ENCODE measurements at regions not wholly inside any gene's neighbourhood (a gene's known extent, or its start where the extent isn't known, plus 50 kb on each side); places are given as distances from the start of the nearest gene placed in this dataset.
"Not testable (repeated sequence)": the region's sequence is repeated elsewhere in the genome, so short reads cannot be mapped to it uniquely, and the experiment has no call there.

DNA sequence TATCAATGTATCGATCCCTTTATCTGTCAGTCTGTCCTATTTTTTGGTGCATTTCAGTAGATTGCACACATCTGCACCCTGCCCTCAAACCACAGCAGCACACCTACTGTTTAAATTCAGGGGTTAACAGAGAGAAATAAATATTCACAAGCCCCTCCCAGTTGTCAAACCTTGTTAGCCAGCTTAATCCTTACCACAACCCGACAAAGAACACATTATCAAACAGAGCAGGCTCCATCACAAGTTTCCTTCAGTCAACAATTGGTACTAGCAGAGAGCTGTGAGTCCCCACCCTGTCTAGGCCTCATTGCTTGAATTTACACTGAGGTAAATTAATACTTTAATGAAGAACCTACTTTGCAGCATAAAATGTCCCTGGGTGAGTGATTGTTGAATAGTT, 249.8 kb downstream of the FNDC1 start:
- Histone ChIP-seq H3K27ac (no peak overlapping the region), H3K36me3 (no peaks in the 10 kb centered on the region), H3K4me3 (no peak overlapping the region), H3K27me3 (no peaks in the 10 kb centered on the region; the same call in 1 of the 2 replicates), H3K9me3 (replicated peaks) (no peaks in the 10 kb centered on the region; the same call in 1 of the 2 replicates), H3K4me1 (no peaks in the 10 kb centered on the region)
- DNase-seq = no peak

DNA sequence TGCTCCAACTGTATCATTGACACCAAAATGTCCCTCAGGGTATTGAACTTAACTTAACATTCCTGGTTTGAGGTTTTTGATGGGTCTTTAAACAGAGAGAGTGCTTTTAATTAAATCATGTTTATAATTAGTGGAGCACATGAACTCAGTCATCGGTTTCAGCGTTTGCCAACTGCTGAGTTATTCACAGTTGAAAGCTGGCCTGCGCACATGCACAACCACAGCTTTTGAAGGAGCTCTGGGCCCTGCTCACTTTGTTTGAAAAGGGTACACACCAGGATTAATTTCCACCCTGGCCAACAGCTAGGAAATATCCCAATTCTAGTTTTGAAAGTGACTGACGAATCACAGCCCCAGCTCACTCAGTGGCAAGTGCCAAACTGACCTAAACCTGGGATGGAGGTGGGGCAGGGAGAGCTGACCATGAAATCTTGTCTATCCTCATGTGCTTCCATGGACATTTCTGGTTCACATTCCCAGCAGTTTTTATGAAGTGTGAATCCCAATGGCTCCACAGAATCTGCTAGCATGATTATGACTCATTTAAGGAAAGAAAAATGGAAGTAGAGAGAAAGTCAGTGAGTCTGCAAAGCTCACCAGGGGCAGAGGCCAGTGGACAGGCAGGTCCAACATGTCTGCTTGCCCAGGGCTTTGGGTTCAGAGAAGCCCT, 247.8 kb downstream of the FNDC1 start:
- no peak overlapping the region for H3K27ac ChIP-seq
- H3K36me3 ChIP-seq = no peaks in the 10 kb centered on the region
- H3K4me1 ChIP-seq = no peaks in the 10 kb centered on the region
- no peaks in the 10 kb centered on the region; the same call in 1 of the 2 replicates for H3K9me3 ChIP-seq (replicated peaks)
- H3K27me3 ChIP-seq = no peaks in the 10 kb centered on the region; the same call in 1 of the 2 replicates
- no peak for DNase-seq
- no peak overlapping the region for H3K4me3 ChIP-seq

DNA sequence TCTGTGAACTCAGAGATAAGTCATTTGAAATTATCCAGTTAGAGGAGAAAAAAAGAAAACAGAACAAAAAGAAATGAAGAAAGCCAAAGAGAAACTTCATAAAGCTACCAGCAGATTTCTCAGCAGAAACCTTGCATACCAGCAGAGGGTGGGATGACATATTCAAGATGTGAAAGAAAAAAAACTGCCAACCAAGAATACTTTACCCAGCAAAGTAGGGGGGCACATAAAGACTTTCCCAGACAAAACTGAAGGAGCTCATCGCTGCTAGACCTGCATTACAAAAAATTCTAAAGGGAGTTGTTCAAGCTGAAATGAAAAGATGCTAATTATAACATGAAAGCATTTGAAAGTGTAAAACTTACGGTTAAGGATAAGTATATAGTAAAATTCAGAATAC, 246.3 kb downstream of the FNDC1 start:
- no peaks in the 10 kb centered on the region for H3K36me3 ChIP-seq
- no peak overlapping the region for H3K27ac ChIP-seq
- H3K4me3 ChIP-seq = no peak overlapping the region
- DNase-seq = no peak
- no peaks in the 10 kb centered on the region for H3K27me3 ChIP-seq
- no peaks in the 10 kb centered on the region; the same call in 1 of the 2 replicates for H3K9me3 ChIP-seq (replicated peaks)
- no peaks in the 10 kb centered on the region for H3K4me1 ChIP-seq

DNA sequence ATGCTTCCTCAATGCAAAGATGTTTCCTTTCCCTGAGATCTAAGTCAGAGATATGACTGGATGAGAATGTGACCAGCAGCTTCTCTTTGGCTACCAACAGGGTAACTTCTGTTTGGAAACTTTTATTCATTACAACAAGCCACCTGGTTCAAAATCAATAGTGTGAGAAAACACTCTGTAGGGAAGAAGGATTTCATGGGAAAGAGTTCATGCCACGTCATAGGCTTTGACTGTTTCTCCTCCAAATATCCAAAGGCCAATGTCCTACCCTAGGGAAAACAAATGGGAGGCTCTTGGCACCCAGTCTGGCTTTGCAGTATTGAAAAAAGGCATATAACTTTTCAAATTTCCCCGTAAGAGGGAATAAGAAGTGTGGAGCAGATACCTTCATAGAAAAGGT, 245.5 kb downstream of the FNDC1 start:
- no peaks in the 10 kb centered on the region for H3K36me3 ChIP-seq
- H3K27me3 ChIP-seq = no peaks in the 10 kb centered on the region
- H3K4me3 ChIP-seq = no peak overlapping the region
- no peak overlapping the region for H3K27ac ChIP-seq
- no peaks in the 10 kb centered on the region; the same call in 1 of the 2 replicates for H3K9me3 ChIP-seq (replicated peaks)
- no peak for DNase-seq
- no peaks in the 10 kb centered on the region for H3K4me1 ChIP-seq

DNA sequence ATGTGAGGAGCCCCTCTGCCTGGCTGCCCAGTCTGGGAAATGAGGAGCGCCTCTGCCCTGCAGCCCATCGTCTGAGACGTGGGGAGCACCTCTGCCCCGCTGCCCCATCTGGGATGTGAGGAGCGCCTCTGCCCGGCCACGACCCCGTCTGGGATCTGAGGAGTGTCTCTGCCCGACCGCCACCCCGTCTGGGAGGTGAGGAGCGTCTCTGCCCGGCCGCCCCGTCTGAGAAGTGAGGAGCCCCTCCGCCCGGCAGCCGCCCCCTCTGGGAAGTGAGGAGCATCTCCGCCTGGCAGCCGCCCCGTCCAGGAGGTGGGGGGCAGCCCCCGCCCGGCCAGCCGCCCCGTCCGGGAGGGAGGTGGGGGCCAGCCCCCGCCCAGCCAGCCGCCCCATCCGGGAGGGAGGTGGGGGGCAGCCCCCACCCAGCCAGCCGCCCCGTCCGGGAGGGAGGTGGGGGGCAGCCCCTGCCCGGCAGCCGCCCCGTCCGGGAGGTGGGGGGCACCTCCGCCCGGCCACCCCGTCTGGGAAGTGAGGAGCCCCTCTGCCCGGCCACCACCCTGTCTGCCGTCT, 238.1 kb downstream of the FNDC1 start:
- not testable (repeated sequence) for H3K36me3 ChIP-seq; H3K27me3 ChIP-seq; H3K4me3 ChIP-seq; H3K9me3 ChIP-seq (replicated peaks); H3K27ac ChIP-seq; DNase-seq; H3K4me1 ChIP-seq

DNA sequence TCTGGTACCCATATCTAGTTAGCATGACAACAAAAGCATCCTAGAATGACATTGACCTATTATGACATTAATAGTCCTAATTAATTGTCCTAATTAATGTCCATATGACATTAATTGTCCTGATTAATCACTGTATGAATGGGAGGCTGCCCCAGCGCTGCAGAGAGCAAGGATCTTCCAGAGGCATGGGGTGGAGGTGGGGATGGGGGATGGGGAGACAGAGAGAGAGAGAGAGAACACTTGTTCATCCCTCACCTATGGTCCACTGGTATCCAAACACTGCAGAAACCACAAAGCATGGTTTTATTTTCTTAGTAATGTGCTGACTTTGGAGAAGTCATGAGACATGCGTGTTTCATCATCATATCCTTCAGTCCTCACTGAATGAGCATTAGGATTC, 235.1 kb downstream of the FNDC1 start:
- Histone ChIP-seq H3K9me3 (replicated peaks) (no peaks in the 10 kb centered on the region), H3K27me3 (no peaks in the 10 kb centered on the region), H3K4me3 (no peak overlapping the region), H3K36me3 (no peaks in the 10 kb centered on the region), H3K27ac (no peak overlapping the region), H3K4me1 (no peaks in the 10 kb centered on the region)
- DNase-seq = no peak

DNA sequence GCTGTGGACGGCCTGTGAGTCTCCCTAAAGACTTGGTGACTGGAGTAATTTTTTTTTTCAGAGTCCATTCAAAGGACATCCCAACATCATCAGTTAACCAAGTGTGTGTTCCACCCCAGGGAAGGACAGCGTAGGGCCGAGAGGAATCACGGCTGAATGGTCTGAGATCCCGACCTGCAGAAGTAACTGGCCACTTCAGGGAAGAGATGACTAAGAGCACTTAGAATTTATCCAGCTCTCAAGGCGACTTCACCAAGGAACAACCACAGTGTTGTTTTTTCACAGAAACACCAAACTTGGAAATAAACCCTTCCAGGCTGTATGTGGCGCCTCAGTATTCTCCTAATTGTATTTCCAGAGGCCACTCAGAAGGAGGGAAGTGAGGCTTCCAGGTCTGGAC, 231.6 kb downstream of the FNDC1 start:
- no peak for DNase-seq
- H3K36me3 ChIP-seq = no peaks in the 10 kb centered on the region
- no peak overlapping the region for H3K27ac ChIP-seq
- no peaks in the 10 kb centered on the region; the same call in 1 of the 2 replicates for H3K4me1 ChIP-seq
- no peaks in the 10 kb centered on the region for H3K9me3 ChIP-seq (replicated peaks)
- no peaks in the 10 kb centered on the region for H3K27me3 ChIP-seq
- H3K4me3 ChIP-seq = no peak overlapping the region

DNA sequence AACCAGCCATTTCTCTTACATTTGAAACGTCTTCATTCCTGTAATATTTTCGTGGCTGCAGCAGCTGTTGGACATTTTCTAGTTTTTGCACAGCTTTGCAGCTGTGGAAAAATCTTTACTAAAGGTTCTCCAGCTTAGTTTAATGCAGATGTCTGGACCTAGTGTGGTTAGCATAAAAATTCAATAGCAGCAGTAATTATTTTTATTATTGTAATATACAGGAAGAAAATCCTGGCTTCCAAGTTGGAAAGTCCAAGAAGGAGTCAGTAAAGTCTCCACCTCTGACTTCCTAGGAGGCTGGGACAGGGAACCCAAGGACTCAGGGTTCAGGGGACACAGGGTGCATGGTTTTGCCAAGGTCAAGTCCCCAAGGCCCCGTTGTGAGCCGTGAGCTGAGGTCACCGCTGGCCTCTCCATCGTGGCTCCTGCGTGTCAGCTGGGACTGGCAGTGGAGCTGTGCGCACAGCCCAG, 230.6 kb downstream of the FNDC1 start:
- DNase-seq = no peak
- Histone ChIP-seq H3K9me3 (replicated peaks) (no peaks in the 10 kb centered on the region), H3K27me3 (no peaks in the 10 kb centered on the region), H3K4me3 (no peak overlapping the region), H3K36me3 (no peaks in the 10 kb centered on the region), H3K27ac (no peak overlapping the region), H3K4me1 (no peaks in the 10 kb centered on the region; the same call in 1 of the 2 replicates)

DNA sequence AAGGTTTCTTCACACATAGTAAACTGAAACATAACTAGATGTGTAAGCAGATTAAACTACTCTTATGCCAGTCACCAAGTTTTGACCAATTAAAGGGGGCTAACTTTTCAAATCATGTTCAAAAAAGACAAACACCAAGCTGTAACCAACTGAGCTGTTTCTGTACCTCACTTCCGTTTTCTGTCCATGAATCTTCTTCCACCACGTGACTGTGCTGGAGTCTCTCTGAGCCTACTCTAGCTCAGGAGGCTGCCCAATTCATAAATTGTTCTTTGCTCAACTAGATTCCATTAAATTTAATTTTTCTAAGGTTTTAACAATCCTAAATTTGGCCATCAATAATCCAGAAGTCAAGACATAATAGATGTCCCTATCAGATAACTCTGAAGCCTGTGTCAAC, 229.4 kb downstream of the FNDC1 start:
- Histone ChIP-seq H3K4me1 (no peaks in the 10 kb centered on the region; the same call in 1 of the 2 replicates), H3K4me3 (no peak overlapping the region), H3K9me3 (replicated peaks) (no peaks in the 10 kb centered on the region), H3K36me3 (no peaks in the 10 kb centered on the region), H3K27ac (no peak overlapping the region), H3K27me3 (no peaks in the 10 kb centered on the region)
- DNase-seq = no peak

DNA sequence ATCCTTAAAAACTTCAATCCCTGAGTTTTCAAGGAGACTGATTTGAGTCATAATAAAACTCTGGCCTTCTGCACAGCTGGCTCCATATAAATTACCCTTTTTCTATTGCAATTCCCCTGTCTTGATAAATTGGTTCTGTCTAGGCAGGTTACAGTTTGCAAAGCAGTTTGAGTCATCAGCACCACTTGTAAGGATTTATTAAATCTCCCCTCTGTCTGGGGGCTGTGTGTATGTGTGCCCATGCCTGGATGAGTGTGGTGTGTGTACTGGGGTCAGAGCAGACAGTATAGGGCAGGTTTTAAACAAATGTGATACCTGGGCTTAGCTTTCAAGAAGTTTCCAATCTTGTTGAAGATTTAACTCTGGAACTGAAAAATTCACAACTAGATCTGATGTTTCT, 228.6 kb downstream of the FNDC1 start:
- H3K27ac ChIP-seq = no peak overlapping the region
- no peak for DNase-seq
- H3K27me3 ChIP-seq = no peaks in the 10 kb centered on the region
- no peaks in the 10 kb centered on the region for H3K36me3 ChIP-seq
- H3K4me1 ChIP-seq = no peaks in the 10 kb centered on the region; the same call in 1 of the 2 replicates
- no peak overlapping the region for H3K4me3 ChIP-seq
- H3K9me3 ChIP-seq (replicated peaks) = no peaks in the 10 kb centered on the region

DNA sequence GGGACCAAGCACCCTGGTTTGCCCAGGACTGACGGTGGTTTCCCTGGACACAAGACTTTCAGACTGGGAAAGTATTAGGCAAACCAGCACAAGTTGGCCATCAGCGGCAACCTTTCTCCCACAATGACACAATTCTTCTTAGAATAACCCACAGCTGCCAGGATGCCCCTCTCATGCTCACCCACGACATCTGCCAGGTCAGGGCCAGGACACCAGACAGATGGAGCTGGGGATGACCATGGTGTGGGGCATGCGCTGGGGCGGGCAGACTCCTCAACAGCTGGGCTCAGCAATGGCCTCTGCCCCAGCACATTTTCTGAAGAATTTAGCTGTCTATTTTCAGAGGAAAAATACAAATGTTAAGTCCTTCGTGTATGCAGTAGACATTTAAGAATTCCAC, 226.4 kb downstream of the FNDC1 start:
- no peak overlapping the region for H3K27ac ChIP-seq
- peak in 1 of 2 experiments; percentile 3 for DNase-seq
- H3K4me1 ChIP-seq = no peaks in the 10 kb centered on the region; the same call in 1 of the 2 replicates
- no peak overlapping the region for H3K4me3 ChIP-seq
- no peaks in the 10 kb centered on the region for H3K9me3 ChIP-seq (replicated peaks)
- H3K27me3 ChIP-seq = no peaks in the 10 kb centered on the region
- no peaks in the 10 kb centered on the region for H3K36me3 ChIP-seq

DNA sequence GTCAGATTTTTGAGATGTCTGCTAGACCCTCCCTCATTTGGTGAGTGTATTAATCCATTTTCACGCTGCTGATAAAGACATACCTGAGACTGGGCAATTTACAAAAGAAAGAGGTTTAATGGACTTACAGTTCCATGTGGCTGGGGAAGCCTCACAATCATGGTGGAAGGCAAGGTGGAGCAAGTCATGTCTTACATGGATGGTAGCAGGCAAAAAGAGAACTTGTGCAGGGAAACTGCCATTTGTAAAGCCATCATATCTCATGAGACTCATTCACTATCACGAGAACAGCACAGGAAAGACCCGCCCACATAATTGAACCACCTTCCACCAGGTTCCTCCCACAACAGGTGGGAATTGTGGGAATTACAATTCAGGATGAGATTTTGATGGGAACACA, 223.5 kb downstream of the FNDC1 start:
- not testable (repeated sequence) for H3K4me3 ChIP-seq; H3K27ac ChIP-seq; H3K9me3 ChIP-seq (replicated peaks); H3K36me3 ChIP-seq; DNase-seq; H3K27me3 ChIP-seq; H3K4me1 ChIP-seq

DNA sequence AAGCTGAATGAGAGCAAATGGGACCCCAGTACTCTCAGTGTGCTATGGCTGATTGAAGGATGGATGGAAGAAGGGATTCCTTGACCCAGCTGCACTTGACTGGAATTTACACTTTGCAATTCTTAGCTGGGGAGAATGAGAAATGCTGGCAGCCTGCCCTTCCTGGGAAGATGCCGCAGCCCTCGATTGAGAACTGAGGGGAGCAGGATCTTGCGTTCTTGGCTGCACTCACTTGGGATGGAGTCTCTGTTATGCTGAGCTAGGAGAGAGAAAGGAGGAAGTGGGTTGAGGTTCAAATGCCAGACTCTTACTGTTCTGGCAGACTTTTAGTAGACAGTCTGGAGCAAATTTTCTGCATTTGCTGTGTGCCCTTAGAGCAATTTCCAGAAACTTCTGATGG, 221.2 kb downstream of the FNDC1 start:
- H3K4me1 ChIP-seq = no peaks in the 10 kb centered on the region
- no peaks in the 10 kb centered on the region for H3K36me3 ChIP-seq
- no peak for DNase-seq
- no peaks in the 10 kb centered on the region for H3K9me3 ChIP-seq (replicated peaks)
- no peaks in the 10 kb centered on the region for H3K27me3 ChIP-seq
- H3K4me3 ChIP-seq = no peak overlapping the region
- H3K27ac ChIP-seq = no peak overlapping the region

DNA sequence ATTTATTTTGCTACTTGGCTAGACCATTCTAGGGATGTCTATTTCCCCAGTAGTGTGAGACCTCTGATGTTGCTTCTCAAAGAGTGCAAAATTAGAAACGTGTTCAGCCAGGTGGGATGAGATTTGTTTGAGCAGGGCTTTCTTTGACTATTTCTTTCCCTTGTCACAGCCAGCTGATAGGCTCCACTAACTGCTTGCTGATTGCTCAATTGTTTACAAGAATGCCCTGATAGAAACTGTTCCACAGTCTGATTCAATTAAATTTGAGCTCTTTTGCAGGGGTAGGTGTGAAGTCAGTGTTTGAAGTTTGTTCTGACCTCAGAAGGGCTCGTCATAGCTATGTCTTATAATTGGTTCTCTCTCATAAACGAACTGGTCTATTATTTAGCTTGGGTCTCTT, 220.5 kb downstream of the FNDC1 start:
- Histone ChIP-seq H3K9me3 (replicated peaks) (no peaks in the 10 kb centered on the region), H3K36me3 (no peaks in the 10 kb centered on the region), H3K4me3 (no peak overlapping the region), H3K27ac (no peak overlapping the region), H3K27me3 (no peaks in the 10 kb centered on the region), H3K4me1 (no peaks in the 10 kb centered on the region)
- DNase-seq = no peak

DNA sequence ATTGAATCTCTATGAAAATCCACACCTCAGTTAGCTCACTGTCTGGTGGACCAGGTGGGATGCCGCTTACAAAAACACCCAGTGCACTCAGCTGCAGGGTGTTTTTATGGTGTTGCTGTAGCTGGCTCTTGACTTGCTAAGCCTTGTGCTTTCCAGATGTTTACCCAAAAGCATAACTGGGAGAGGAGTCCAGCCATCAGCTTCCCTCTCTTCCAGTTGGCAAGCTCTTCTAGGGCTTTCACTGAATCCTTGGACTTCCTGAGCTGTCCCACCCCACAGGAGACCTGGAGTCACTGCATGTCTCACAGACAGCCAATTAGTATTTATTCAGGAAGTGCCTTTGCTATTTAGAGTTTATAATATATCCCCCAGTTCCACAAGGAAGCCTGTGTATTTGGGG, 210.9 kb downstream of the FNDC1 start:
- Histone ChIP-seq H3K36me3 (no peaks in the 10 kb centered on the region), H3K27ac (no peak overlapping the region), H3K27me3 (no peaks in the 10 kb centered on the region), H3K4me1 (no peaks in the 10 kb centered on the region), H3K4me3 (no peak overlapping the region), H3K9me3 (replicated peaks) (no peaks in the 10 kb centered on the region)
- DNase-seq = no peak
